Trophoblast cell (in vitro differentiated cells and primary cell): ENCODE measurements at regions not wholly inside any gene's neighbourhood (a gene's known extent, or its start where the extent isn't known, plus 50 kb on each side); places are given as distances from the start of the nearest gene placed in this dataset.

ENCODE experiments used
- DNase-seq, 2 donors: peaks; one replicate each; pipeline ENCODE4 v3.0.0-alpha.2; 2016
- H2AFZ ChIP-seq: 2 replicates; pipeline ENCODE4 v1.6.1; 2013; ENCODE audit warnings: low read length, moderate library complexity, mild to moderate bottlenecking; ENCODE audit not compliant: insufficient read depth, poor library complexity
- H2AK5ac ChIP-seq: 2 replicates; pipeline ENCODE4 v1.6.1; 2013; ENCODE audit warnings: mild to moderate bottlenecking, low read length
- H2BK120ac ChIP-seq: 2 replicates; pipeline ENCODE4 v1.6.1; 2013; ENCODE audit warnings: low read length, mild to moderate bottlenecking, moderate library complexity; ENCODE audit not compliant: insufficient read depth, poor library complexity
- H2BK12ac ChIP-seq: 2 replicates; pipeline ENCODE4 v1.6.1; 2013; ENCODE audit warnings: mild to moderate bottlenecking, low read length, moderate library complexity
- H2BK5ac ChIP-seq: 2 replicates; pipeline ENCODE4 v1.6.1; 2013; ENCODE audit warnings: low read length, low read depth, moderate library complexity, mild to moderate bottlenecking; ENCODE audit not compliant: poor library complexity
- H3K14ac ChIP-seq: 2 replicates; pipeline ENCODE4 v1.6.1; 2013; ENCODE audit warnings: mild to moderate bottlenecking, low read length
- H3K18ac ChIP-seq: 2 replicates; pipeline ENCODE4 v1.6.1; 2013; ENCODE audit warnings: mild to moderate bottlenecking, low read length
- H3K23ac ChIP-seq: 2 replicates; pipeline ENCODE4 v1.6.1; 2013; ENCODE audit warnings: low read length
- H3K27ac ChIP-seq: 2 replicates; pipeline ENCODE4 v1.5.1; 2013; ENCODE audit warnings: low read depth, mild to moderate bottlenecking, inconsistent platforms, low read length, moderate library complexity
- H3K27me3 ChIP-seq: 2 replicates; pipeline ENCODE4 v1.6.1; 2013; ENCODE audit warnings: inconsistent platforms, mild to moderate bottlenecking, low read length, moderate library complexity; ENCODE audit not compliant: insufficient read depth
- H3K36me3 ChIP-seq, 2 experiments: 1 replicate in 1 of 2; 2 replicates in 1 of 2; pipeline ENCODE4 v1.6.1; 2013; ENCODE audit warnings: low read length in 2 of 2, mild to moderate bottlenecking in 2 of 2, moderate library complexity in 1 of 2; ENCODE audit not compliant: insufficient read depth in 2 of 2, control insufficient read depth in 1 of 2
- H3K4ac ChIP-seq: 2 replicates; pipeline ENCODE4 v1.6.1; 2013; ENCODE audit warnings: low read depth, mild to moderate bottlenecking, low read length, moderate library complexity
- H3K4me1 ChIP-seq, 2 experiments: 1 replicate in 1 of 2; 2 replicates in 1 of 2; pipeline ENCODE4 v1.6.1; 2013; ENCODE audit warnings: low read length in 2 of 2, mild to moderate bottlenecking in 2 of 2, moderate library complexity in 1 of 2; ENCODE audit not compliant: insufficient read depth in 2 of 2, control insufficient read depth in 1 of 2
- H3K4me2 ChIP-seq: 2 replicates; pipeline ENCODE4 v1.6.1; 2013; ENCODE audit warnings: inconsistent platforms, mild to moderate bottlenecking, low read length, moderate library complexity
- H3K4me3 ChIP-seq: 2 replicates; pipeline ENCODE4 v1.5.1; 2013; ENCODE audit warnings: mild to moderate bottlenecking, low read depth, low read length, inconsistent platforms
- H3K79me1 ChIP-seq: one replicate; pipeline ENCODE4 v1.6.1; 2013; ENCODE audit warnings: low read length
- H3K79me2 ChIP-seq: 2 replicates; pipeline ENCODE4 v1.6.1; 2013; ENCODE audit warnings: low read length, mild to moderate bottlenecking; ENCODE audit not compliant: control insufficient read depth, insufficient read depth, poor library complexity
- H3K9ac ChIP-seq: 2 replicates; pipeline ENCODE4 v1.6.1; 2013; ENCODE audit warnings: mild to moderate bottlenecking, low read length
- H3K9me3 ChIP-seq: 2 replicates; pipeline ENCODE4 v1.6.1; 2013; ENCODE audit warnings: low read depth, mild to moderate bottlenecking, control low read depth, inconsistent platforms, low read length; ENCODE audit not compliant: insufficient read depth
- H4K12ac ChIP-seq: 2 replicates; pipeline ENCODE4 v1.6.1; 2013; ENCODE audit warnings: low read depth, mild to moderate bottlenecking, low read length, moderate library complexity
- H4K8ac ChIP-seq: 2 replicates; pipeline ENCODE4 v1.6.1; 2013; ENCODE audit warnings: low read depth, mild to moderate bottlenecking, low read length, moderate library complexity
- H4K91ac ChIP-seq: one replicate; pipeline ENCODE4 v1.6.1; 2013; ENCODE audit warnings: low read depth, mild to moderate bottlenecking, low read length, moderate library complexity
- WGBS: extraction: QIAGEN DNeasy Blood & Tissue Kit; methylation state at CpG from one replicate; pipeline ENCODE4 v1.1.7; 2013; ENCODE audit warnings: missing lambda C conversion rate; ENCODE audit not compliant: insufficient read length, insufficient coverage; ENCODE audit errors: extremely low coverage; 5-methylcytosine and 5-hydroxymethylcytosine counted together

DNA sequence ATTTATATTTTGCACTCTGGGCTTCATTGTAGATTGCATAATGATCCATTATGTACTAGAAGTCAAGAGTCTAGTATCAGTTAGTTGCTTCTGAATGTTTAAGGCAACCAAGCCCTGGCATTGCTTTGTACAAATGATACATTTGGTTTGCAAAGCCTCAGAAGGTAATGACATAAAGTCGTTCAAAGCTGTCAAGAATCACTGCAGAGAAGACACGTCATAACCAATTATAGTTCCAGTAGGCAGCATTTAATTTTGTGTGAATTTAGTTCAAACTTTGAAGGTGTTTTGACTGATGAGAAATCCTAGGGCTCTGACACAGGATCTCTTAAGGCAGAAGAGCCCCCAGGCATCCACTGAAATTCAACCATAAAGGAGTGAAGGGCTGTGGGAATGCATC lies 163.0 kb upstream of the KRR1 start:
- DNase-seq: no peak

DNA sequence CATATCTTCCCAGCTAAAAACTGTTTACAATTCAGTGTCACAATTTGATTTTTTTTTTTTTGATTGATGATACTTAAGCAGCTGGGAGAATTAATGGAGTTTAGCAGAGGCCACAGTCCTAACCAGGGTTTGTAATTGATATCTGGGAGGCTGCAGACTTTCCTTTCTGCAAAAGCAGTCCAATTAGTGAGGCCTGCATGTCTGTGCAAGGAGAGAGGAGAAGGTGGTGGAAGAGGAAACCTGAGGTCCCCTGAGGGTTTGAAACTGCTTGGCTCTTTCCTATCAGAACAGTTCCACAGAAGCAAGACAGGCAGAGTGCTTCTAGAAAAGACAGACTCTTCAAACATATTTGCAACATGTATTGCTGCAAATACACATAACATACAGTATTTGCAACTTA lies 160.8 kb upstream of the KRR1 start:
- Histone ChIP-seq H3K4me2 (no peak overlapping the region), H2AFZ (no peak overlapping the region), H3K9ac (no peak overlapping the region), H2BK12ac (no peak overlapping the region), H4K8ac (no peak overlapping the region), H3K4me3 (no peak overlapping the region), H3K79me1 (no peaks in the 10 kb centered on the region), H2BK120ac (no peak overlapping the region), H3K14ac (no peak overlapping the region), H3K27me3 (no peaks in the 10 kb centered on the region), H3K18ac (no peak overlapping the region), H3K27ac (no peak overlapping the region), H3K23ac (no peak overlapping the region), H3K4ac (no peak overlapping the region), H3K9me3 (no peaks in the 10 kb centered on the region), H3K4me1 (no peaks in the 10 kb centered on the region), H2BK5ac (no peak overlapping the region), H3K79me2 (no peaks in the 10 kb centered on the region), H2AK5ac (no peak overlapping the region), H4K91ac (no peak overlapping the region), H3K36me3 (no peaks in the 10 kb centered on the region), H4K12ac (no peak overlapping the region)
- DNase-seq: no peak

More for the DNA sequence above, 163.0 kb upstream of the KRR1 start:
- Histone ChIP-seq H3K4ac (no peak overlapping the region), H3K27ac (no peak overlapping the region), H3K18ac (no peak overlapping the region), H2BK5ac (no peak overlapping the region), H4K91ac (no peak overlapping the region), H4K8ac (no peak overlapping the region), H3K14ac (no peak overlapping the region), H2BK120ac (no peak overlapping the region), H3K36me3 (no peaks in the 10 kb centered on the region), H3K27me3 (no peaks in the 10 kb centered on the region), H2AK5ac (no peak overlapping the region), H3K4me2 (no peak overlapping the region), H3K79me2 (no peaks in the 10 kb centered on the region), H4K12ac (no peak overlapping the region), H3K9me3 (no peaks in the 10 kb centered on the region), H3K23ac (no peak overlapping the region), H3K9ac (no peak overlapping the region), H2BK12ac (no peak overlapping the region), H3K4me1 (no peaks in the 10 kb centered on the region), H3K4me3 (no peak overlapping the region), H3K79me1 (no peaks in the 10 kb centered on the region), H2AFZ (no peak overlapping the region)
- whole genome bisulfite sequencing: no CpG with 5 or more reads among the region's 2 CpGs

DNA sequence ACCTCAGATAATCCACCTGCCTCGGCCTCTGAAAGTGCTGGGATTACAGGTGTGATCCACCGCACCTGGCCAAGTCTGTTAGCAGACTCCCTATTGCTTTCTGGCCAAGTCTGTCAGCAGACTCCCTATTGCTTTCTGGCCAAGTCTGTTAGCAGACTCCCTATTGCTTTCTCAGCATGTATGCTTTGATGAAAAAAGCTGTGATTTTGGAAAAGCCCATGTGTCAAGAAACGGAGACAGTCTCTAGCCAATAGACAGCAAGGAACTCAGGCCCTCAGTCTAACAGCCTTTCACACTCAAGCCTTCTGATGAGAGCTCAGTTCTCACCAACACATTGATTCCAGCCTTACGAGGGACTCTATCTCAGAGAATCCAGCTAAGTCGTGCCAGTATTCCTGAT lies 158.8 kb upstream of the KRR1 start:
- no peak overlapping the region for H4K12ac ChIP-seq
- no peaks in the 10 kb centered on the region for H3K27me3 ChIP-seq
- no peak overlapping the region for H3K18ac ChIP-seq
- H3K14ac ChIP-seq: no peak overlapping the region
- H4K8ac ChIP-seq: no peak overlapping the region
- H3K79me1 ChIP-seq: peaks cover 2% of the 10 kb centered on the region
- H2AK5ac ChIP-seq: no peak overlapping the region
- H4K91ac ChIP-seq: no peak overlapping the region
- no peak overlapping the region for H2BK120ac ChIP-seq
- H3K9me3 ChIP-seq: no peaks in the 10 kb centered on the region
- no peak overlapping the region for H3K4ac ChIP-seq
- no peak overlapping the region for H2AFZ ChIP-seq
- H2BK12ac ChIP-seq: peak overlapping the region; percentile 30
- H3K27ac ChIP-seq: no peak overlapping the region
- no peak overlapping the region for H2BK5ac ChIP-seq
- H3K36me3 ChIP-seq: no peaks in the 10 kb centered on the region
- DNase-seq: no peak
- H3K23ac ChIP-seq: no peak overlapping the region
- H3K4me3 ChIP-seq: no peak overlapping the region
- H3K79me2 ChIP-seq: no peaks in the 10 kb centered on the region
- H3K4me1 ChIP-seq: peaks cover 0 to 2% of the 10 kb centered on the region in 2 experiments
- no CpG with 5 or more reads among the region's 5 CpGs for WGBS
- H3K9ac ChIP-seq: no peak overlapping the region
- no peak overlapping the region for H3K4me2 ChIP-seq

DNA sequence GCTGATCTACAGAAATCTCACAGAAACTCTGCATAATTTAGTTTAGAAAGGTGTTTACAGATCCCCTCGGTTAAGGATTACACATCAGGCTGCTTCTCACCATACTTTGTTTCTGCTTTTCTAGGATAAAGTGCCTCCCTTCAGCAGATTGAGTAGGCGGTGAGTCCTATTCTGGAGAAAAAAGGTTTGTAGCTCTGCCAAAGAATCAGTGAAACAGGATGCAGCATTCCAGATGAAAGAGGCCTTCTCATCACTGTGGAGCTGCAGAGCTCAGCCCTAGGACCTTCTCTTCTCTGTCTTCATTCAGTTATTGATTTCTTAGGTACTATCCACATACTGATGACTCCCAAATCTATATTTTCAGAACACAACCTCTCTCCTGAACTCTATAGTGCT lies 155.5 kb upstream of the KRR1 start:
- no peak overlapping the region for H3K27ac ChIP-seq
- H2BK5ac ChIP-seq: peak overlapping the region; percentile 12
- H2BK120ac ChIP-seq: no peak overlapping the region
- H3K79me2 ChIP-seq: no peaks in the 10 kb centered on the region
- H3K36me3 ChIP-seq: no peaks in the 10 kb centered on the region
- H3K23ac ChIP-seq: no peak overlapping the region
- no peak overlapping the region for H2BK12ac ChIP-seq
- H3K4me3 ChIP-seq: no peak overlapping the region
- no peak overlapping the region for H4K8ac ChIP-seq
- no peak overlapping the region for H3K14ac ChIP-seq
- DNase-seq: no peak
- peaks cover 4% of the 10 kb centered on the region for H3K79me1 ChIP-seq
- no peak overlapping the region for H4K12ac ChIP-seq
- H2AK5ac ChIP-seq: no peak overlapping the region
- no peak overlapping the region for H3K9ac ChIP-seq
- no peak overlapping the region for H4K91ac ChIP-seq
- H3K18ac ChIP-seq: no peak overlapping the region
- peaks cover 0 to 4% of the 10 kb centered on the region in 2 experiments for H3K4me1 ChIP-seq
- H3K9me3 ChIP-seq: no peaks in the 10 kb centered on the region
- no peak overlapping the region for H2AFZ ChIP-seq
- no CpG with 5 or more reads among the region's 2 CpGs for WGBS
- no peak overlapping the region for H3K4ac ChIP-seq
- no peak overlapping the region for H3K4me2 ChIP-seq
- no peaks in the 10 kb centered on the region for H3K27me3 ChIP-seq
